ENCODE measurements at regions not wholly inside any gene's neighbourhood (a gene's known extent, or its start where the extent isn't known, plus 50 kb on each side); places are given as distances from the start of the nearest gene placed in this dataset.

GRCh38 chr14:76577090-76577489 is 184.2 kb upstream of the VASH1 start:
- Histone ChIP-seq H3K9me3 (ENCODE audit: control insufficient read depth, insufficient read depth, low read length) (no peaks in the 10 kb centered on the region), H3K4me3 (ENCODE audit: low read length) (no peak overlapping the region), H3K36me3 (ENCODE audit: control insufficient read depth, low read length) (no peaks in the 10 kb centered on the region), H3K9me2 (replicated peaks; ENCODE audit: control insufficient read depth, low read length) (no peaks in the 10 kb centered on the region), H3K4me1 (ENCODE audit: control insufficient read depth, low read length) (no peaks in the 10 kb centered on the region), H3K79me2 (ENCODE audit: control insufficient read depth, low read length) (no peaks in the 10 kb centered on the region), H4K20me1 (ENCODE audit: control insufficient read depth, insufficient read depth, low read depth, low read length) (no peaks in the 10 kb centered on the region), H3F3A (ENCODE audit: control insufficient read depth, insufficient read depth) (no peaks in the 10 kb centered on the region), H3K27ac (ENCODE audit: low read depth, low read length) (no peak overlapping the region), H3K27me3 (ENCODE audit: control insufficient read depth, low read length) (peaks cover 3% of the 10 kb centered on the region; the same call in 1 of the 2 replicates), H3K4me2 (ENCODE audit: low read length) (no peak overlapping the region)
- TF ChIP-seq EZH2phosphoT487 (IDR thresholded peaks at IDR 0.05; ENCODE audit: borderline replicate concordance, low read length) = no peak
- TF ChIP-seq CTCF (IDR thresholded peaks at IDR 0.05; ENCODE audit: low read depth, low read length, poor library complexity, severe bottlenecking) = no peak

GRCh38 chr14:76577837-76578236 is 183.4 kb upstream of the VASH1 start:
- H3K4me1 ChIP-seq (ENCODE audit: control insufficient read depth, low read length) = no peaks in the 10 kb centered on the region
- no peaks in the 10 kb centered on the region for H3K36me3 ChIP-seq (ENCODE audit: control insufficient read depth, low read length)
- H3K27me3 ChIP-seq (ENCODE audit: control insufficient read depth, low read length) = peaks cover 3% of the 10 kb centered on the region; the same call in 1 of the 2 replicates
- H3F3A ChIP-seq (ENCODE audit: control insufficient read depth, insufficient read depth) = no peaks in the 10 kb centered on the region
- H3K27ac ChIP-seq (ENCODE audit: low read depth, low read length) = no peak overlapping the region
- no peak overlapping the region for H3K4me2 ChIP-seq (ENCODE audit: low read length)
- no peaks in the 10 kb centered on the region for H3K79me2 ChIP-seq (ENCODE audit: control insufficient read depth, low read length)
- no peaks in the 10 kb centered on the region for H4K20me1 ChIP-seq (ENCODE audit: control insufficient read depth, insufficient read depth, low read depth, low read length)
- H3K4me3 ChIP-seq (ENCODE audit: low read length) = no peak overlapping the region
- no peak for TF ChIP-seq EZH2phosphoT487 (IDR thresholded peaks at IDR 0.05; ENCODE audit: borderline replicate concordance, low read length)
- no peak for TF ChIP-seq CTCF (IDR thresholded peaks at IDR 0.05; ENCODE audit: low read depth, low read length, poor library complexity, severe bottlenecking)
- no peaks in the 10 kb centered on the region for H3K9me2 ChIP-seq (replicated peaks; ENCODE audit: control insufficient read depth, low read length)
- H3K9me3 ChIP-seq (ENCODE audit: control insufficient read depth, insufficient read depth, low read length) = no peaks in the 10 kb centered on the region

GRCh38 chr14:76580399-76580798 is 180.9 kb upstream of the VASH1 start:
- Histone ChIP-seq H3K27me3 (ENCODE audit: control insufficient read depth, low read length) (peaks cover 3% of the 10 kb centered on the region; the same call in 1 of the 2 replicates), H3K4me3 (ENCODE audit: low read length) (no peak overlapping the region), H4K20me1 (ENCODE audit: control insufficient read depth, insufficient read depth, low read depth, low read length) (no peaks in the 10 kb centered on the region), H3K4me2 (ENCODE audit: low read length) (no peak overlapping the region), H3K27ac (ENCODE audit: low read depth, low read length) (no peak overlapping the region), H3K9me2 (replicated peaks; ENCODE audit: control insufficient read depth, low read length) (no peaks in the 10 kb centered on the region), H3K4me1 (ENCODE audit: control insufficient read depth, low read length) (no peaks in the 10 kb centered on the region), H3F3A (ENCODE audit: control insufficient read depth, insufficient read depth) (no peaks in the 10 kb centered on the region), H3K79me2 (ENCODE audit: control insufficient read depth, low read length) (no peaks in the 10 kb centered on the region), H3K36me3 (ENCODE audit: control insufficient read depth, low read length) (no peaks in the 10 kb centered on the region), H3K9me3 (ENCODE audit: control insufficient read depth, insufficient read depth, low read length) (no peaks in the 10 kb centered on the region)
- TF ChIP-seq EZH2phosphoT487 (IDR thresholded peaks at IDR 0.05; ENCODE audit: borderline replicate concordance, low read length) (no peak), CTCF (IDR thresholded peaks at IDR 0.05; ENCODE audit: low read depth, low read length, poor library complexity, severe bottlenecking) (no peak)
